HL-60 (cell line): ENCODE measurements at regions not wholly inside any gene's neighbourhood (a gene's known extent, or its start where the extent isn't known, plus 50 kb on each side); places are given as distances from the start of the nearest gene placed in this dataset.
"Not testable (repeated sequence)": the region's sequence is repeated elsewhere in the genome, so short reads cannot be mapped to it uniquely, and the experiment has no call there.

Source experiments
- DNase-seq, 2 experiments: peaks; one replicate each; pipeline ENCODE4 v3.0.0-alpha.2; 2010 to 2020; ENCODE audit warnings: low read depth in 1 of 2, low spot score in 1 of 2
- H3K27ac ChIP-seq: fragments of 250-450 bp; sonication (Bioruptor Pico); replicated peaks from 2 replicates; pipeline ENCODE4 v1.5.1; 2020; ENCODE audit warnings: mild to moderate bottlenecking, moderate library complexity
- H3K27me3 ChIP-seq: fragments of 250-450 bp; sonication (Bioruptor Pico); 2 replicates; pipeline ENCODE4 v1.5.1; 2021; ENCODE audit warnings: mild to moderate bottlenecking, moderate library complexity; ENCODE audit not compliant: insufficient read depth, poor library complexity, severe bottlenecking
- H3K4me3 ChIP-seq: replicated peaks from 2 replicates; pipeline ENCODE4 v1.5.1; 2011; ENCODE audit warnings: mild to moderate bottlenecking, control low read depth, low read length; ENCODE audit not compliant: insufficient read depth
- CTCF ChIP-seq: IDR thresholded peaks from one replicate; pipeline ENCODE4 v1.5.1; 2011; ENCODE audit warnings: low read length, control low read depth, inconsistent platforms; ENCODE audit not compliant: insufficient read depth
- GABPA ChIP-seq: IDR thresholded peaks from 2 replicates; pipeline ENCODE4 v1.6.1; 2012; ENCODE audit warnings: low read depth
- POLR2AphosphoS5 ChIP-seq: IDR thresholded peaks from 2 replicates; pipeline ENCODE4 v1.6.1; 2012; ENCODE audit warnings: low read depth
- REST ChIP-seq: IDR thresholded peaks from 2 replicates; pipeline ENCODE4 v1.6.1; 2012; ENCODE audit warnings: low read depth; ENCODE audit not compliant: insufficient replicate concordance
- SPI1 ChIP-seq: IDR thresholded peaks from 2 replicates; pipeline ENCODE4 v1.6.1; 2012; ENCODE audit warnings: low read depth, mild to moderate bottlenecking, borderline replicate concordance

GRCh38 chrX:3177851-3178250 lies 136.6 kb downstream of the ARSF start:
- Histone ChIP-seq H3K4me3 (no peak overlapping the region), H3K27me3 (no peaks in the 10 kb centered on the region), H3K27ac (no peak overlapping the region)
- TF ChIP-seq REST, result no peak
- no peak for TF ChIP-seq SPI1
- no peak for TF ChIP-seq GABPA
- no peak for TF ChIP-seq CTCF
- no peak for TF ChIP-seq POLR2AphosphoS5
- no peak for DNase-seq

- TF ChIP-seq SPI1 (no peak), POLR2AphosphoS5 (no peak), CTCF (no peak), REST (no peak), GABPA (no peak)
- Histone ChIP-seq H3K4me3 (no peak overlapping the region), H3K27ac (no peak overlapping the region), H3K27me3 (no peaks in the 10 kb centered on the region)
- DNase-seq, result no peak
Observed at GRCh38 chrX:3176439-3176820, 135.2 kb downstream of the ARSF start.

- H3K27me3 ChIP-seq, result no peaks in the 10 kb centered on the region
- TF ChIP-seq CTCF (no peak), REST (no peak), GABPA (no peak), SPI1 (no peak), POLR2AphosphoS5 (no peak)
- no peak overlapping the region for H3K4me3 ChIP-seq
- no peak for DNase-seq
- no peak overlapping the region for H3K27ac ChIP-seq
Observed at GRCh38 chrX:3175659-3176438, 134.6 kb downstream of the ARSF start.

GRCh38 chrX:3172156-3172555 lies 130.9 kb downstream of the ARSF start:
- H3K27ac ChIP-seq, H3K4me3 ChIP-seq, DNase-seq, H3K27me3 ChIP-seq: not testable (repeated sequence)
